IPS-20b (cell line): ENCODE measurements at regions not wholly inside any gene's neighbourhood (a gene's known extent, or its start where the extent isn't known, plus 50 kb on each side); places are given as distances from the start of the nearest gene placed in this dataset.
"Not testable (repeated sequence)": the region's sequence is repeated elsewhere in the genome, so short reads cannot be mapped to it uniquely, and the experiment has no call there.

ENCODE experiments used
- H3K27ac ChIP-seq: one replicate; pipeline ENCODE4 v1.5.1; 2013; ENCODE audit warnings: low read length
- H3K27me3 ChIP-seq: 2 replicates; pipeline ENCODE4 v1.6.1; 2013; ENCODE audit warnings: mild to moderate bottlenecking, low read length, inconsistent platforms; ENCODE audit not compliant: insufficient read depth
- H3K36me3 ChIP-seq: 2 replicates; pipeline ENCODE4 v1.6.1; 2013; ENCODE audit warnings: low read depth, mild to moderate bottlenecking, inconsistent platforms, low read length, moderate library complexity; ENCODE audit not compliant: insufficient read depth
- H3K4me1 ChIP-seq: 2 replicates; pipeline ENCODE4 v1.6.1; 2013; ENCODE audit warnings: mild to moderate bottlenecking, control low read depth, inconsistent platforms, low read length, moderate library complexity; ENCODE audit not compliant: insufficient read depth
- H3K4me3 ChIP-seq: 2 replicates; pipeline ENCODE4 v1.5.1; 2013; ENCODE audit warnings: mild to moderate bottlenecking, low read length, inconsistent platforms
- H3K9ac ChIP-seq: 2 replicates; pipeline ENCODE4 v1.6.1; 2013; ENCODE audit warnings: low read depth, mild to moderate bottlenecking, inconsistent platforms, low read length, moderate library complexity
- H3K9me3 ChIP-seq: 2 replicates; pipeline ENCODE4 v1.6.1; 2013; ENCODE audit warnings: mild to moderate bottlenecking, low read depth, low read length, inconsistent platforms; ENCODE audit not compliant: insufficient read depth

DNA sequence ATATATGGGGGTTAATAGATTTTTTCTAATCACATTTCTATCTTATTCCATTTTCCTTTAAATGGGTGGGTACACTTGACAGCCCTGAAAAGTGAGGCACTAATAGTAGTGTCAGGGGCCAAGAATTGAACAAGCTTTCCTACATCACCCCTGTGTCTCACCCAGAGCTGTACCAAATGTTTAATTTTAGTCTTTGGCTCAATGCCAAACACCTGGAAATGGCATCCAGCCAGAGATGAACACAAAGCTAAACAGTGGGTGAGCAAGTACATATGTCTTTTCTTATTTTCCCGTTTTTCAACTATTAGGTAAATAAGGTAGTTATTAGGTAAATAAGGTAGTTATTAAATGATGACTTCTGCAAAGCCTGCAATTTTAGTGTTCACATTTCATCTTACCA, 276.3 kb upstream of the ERBB4 start:
- no peak overlapping the region for H3K27ac ChIP-seq
- no peaks in the 10 kb centered on the region for H3K36me3 ChIP-seq
- H3K9me3 ChIP-seq, result no peaks in the 10 kb centered on the region
- H3K27me3 ChIP-seq, result no peaks in the 10 kb centered on the region
- H3K9ac ChIP-seq, result no peak overlapping the region
- no peak overlapping the region for H3K4me3 ChIP-seq
- no peaks in the 10 kb centered on the region for H3K4me1 ChIP-seq

DNA sequence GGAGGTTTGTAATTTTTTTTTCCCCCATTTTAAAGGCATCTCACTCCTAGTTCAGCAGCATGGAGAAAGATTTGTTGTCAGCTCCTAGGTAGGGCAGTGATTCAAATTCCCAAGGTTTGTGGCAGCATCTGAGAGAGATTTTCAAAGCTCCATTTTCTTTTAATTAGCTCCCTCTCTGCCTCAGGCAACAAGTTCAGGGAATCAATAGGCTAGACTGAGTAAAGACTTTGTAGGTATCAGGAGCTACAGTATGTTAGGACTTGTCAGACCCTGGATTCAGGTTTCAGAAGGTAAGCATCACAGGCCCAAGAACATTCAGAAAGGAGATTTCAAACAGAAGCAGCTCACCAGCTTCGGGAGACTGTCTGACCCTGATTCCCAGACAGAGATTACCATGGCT, 273.3 kb upstream of the ERBB4 start:
- Histone ChIP-seq H3K27me3 (no peaks in the 10 kb centered on the region), H3K27ac (no peak overlapping the region), H3K9me3 (no peaks in the 10 kb centered on the region), H3K4me1 (no peaks in the 10 kb centered on the region), H3K9ac (no peak overlapping the region), H3K36me3 (no peaks in the 10 kb centered on the region), H3K4me3 (no peak overlapping the region)

- Histone ChIP-seq H3K27me3 (no peaks in the 10 kb centered on the region), H3K4me3 (no peak overlapping the region), H3K27ac (no peak overlapping the region), H3K4me1 (no peaks in the 10 kb centered on the region), H3K36me3 (no peaks in the 10 kb centered on the region), H3K9ac (no peak overlapping the region), H3K9me3 (no peaks in the 10 kb centered on the region)
These were observed 272.6 kb upstream of the ERBB4 start for GRCh38 chr2:212811036-212811805.

GRCh38 chr2:212797484-212798205, 259.0 kb upstream of the ERBB4 start:
- H3K27ac ChIP-seq, result no peak overlapping the region
- no peaks in the 10 kb centered on the region for H3K4me1 ChIP-seq

DNA sequence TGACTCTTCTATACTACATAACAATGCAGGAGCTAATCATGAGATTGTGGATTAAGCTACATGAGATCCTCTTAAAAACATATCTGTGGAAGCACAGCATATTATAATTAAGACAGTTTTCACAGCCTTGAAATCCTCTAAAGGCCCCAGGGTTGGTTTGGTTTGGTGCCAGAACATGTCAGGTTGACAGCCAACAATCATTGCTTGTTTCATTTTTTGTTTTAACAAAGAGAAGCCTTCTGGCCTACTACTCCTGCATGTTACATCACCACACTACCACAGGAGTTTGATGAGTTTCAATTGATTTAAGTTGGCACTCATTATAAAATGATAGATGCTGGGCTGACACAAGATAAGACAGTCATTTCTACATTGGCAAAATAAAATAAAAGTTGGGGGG, 255.9 kb upstream of the ERBB4 start:
- Histone ChIP-seq H3K4me1 (no peaks in the 10 kb centered on the region), H3K27me3 (no peaks in the 10 kb centered on the region), H3K4me3 (no peak overlapping the region), H3K9me3 (no peaks in the 10 kb centered on the region), H3K27ac (no peak overlapping the region), H3K9ac (no peak overlapping the region), H3K36me3 (no peaks in the 10 kb centered on the region)

More at GRCh38 chr2:212797484-212798205, 259.0 kb upstream of the ERBB4 start:
- H3K9ac ChIP-seq, result no peak overlapping the region
- no peak overlapping the region for H3K4me3 ChIP-seq
- H3K27me3 ChIP-seq, result no peaks in the 10 kb centered on the region
- no peaks in the 10 kb centered on the region for H3K36me3 ChIP-seq
- no peaks in the 10 kb centered on the region for H3K9me3 ChIP-seq

GRCh38 chr2:212791569-212791968, 253.0 kb upstream of the ERBB4 start:
- Histone ChIP-seq H3K9ac (no peak overlapping the region), H3K27ac (no peak overlapping the region), H3K9me3 (no peaks in the 10 kb centered on the region), H3K4me1 (no peaks in the 10 kb centered on the region), H3K36me3 (no peaks in the 10 kb centered on the region), H3K27me3 (no peaks in the 10 kb centered on the region), H3K4me3 (no peak overlapping the region)

- not testable (repeated sequence) for H3K27ac ChIP-seq, H3K36me3 ChIP-seq, H3K4me1 ChIP-seq, H3K4me3 ChIP-seq, H3K9ac ChIP-seq, H3K27me3 ChIP-seq
- peaks cover 22% of the 10 kb centered on the region; the same call in 1 of the 2 replicates for H3K9me3 ChIP-seq
These were observed 247.5 kb upstream of the ERBB4 start for GRCh38 chr2:212786088-212786487.

DNA sequence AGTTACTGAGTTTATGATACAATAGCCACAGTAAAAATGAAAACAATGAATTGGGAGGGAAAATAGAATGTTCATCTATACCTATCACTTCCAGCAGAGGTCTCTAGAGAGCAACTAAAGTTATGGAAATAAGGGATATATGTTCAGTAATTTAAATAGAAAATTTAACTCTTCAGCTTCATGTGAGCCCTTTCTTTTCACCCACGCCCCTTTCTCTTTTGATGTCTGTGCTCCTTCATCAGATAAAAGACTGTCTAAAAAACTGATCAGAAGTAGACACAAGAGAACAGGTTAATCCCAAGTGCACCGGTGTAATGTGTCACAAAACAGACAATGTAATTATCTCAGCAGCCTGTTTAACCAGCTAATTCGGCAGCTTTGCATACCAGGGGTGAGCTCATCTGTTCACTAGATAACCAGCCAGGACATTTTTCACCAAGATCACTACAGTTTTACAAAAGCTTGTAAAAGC, 238.5 kb upstream of the ERBB4 start:
- Histone ChIP-seq H3K4me1 (no peaks in the 10 kb centered on the region), H3K9me3 (peaks cover 4% of the 10 kb centered on the region; the same call in 1 of the 2 replicates), H3K4me3 (no peak overlapping the region), H3K27ac (no peak overlapping the region), H3K27me3 (no peaks in the 10 kb centered on the region), H3K9ac (no peak overlapping the region), H3K36me3 (no peaks in the 10 kb centered on the region)

- H3K9me3 ChIP-seq, result no peaks in the 10 kb centered on the region
- H3K4me1 ChIP-seq, result no peaks in the 10 kb centered on the region
- no peaks in the 10 kb centered on the region for H3K27me3 ChIP-seq
- H3K4me3 ChIP-seq, result no peak overlapping the region
- no peaks in the 10 kb centered on the region for H3K36me3 ChIP-seq
- no peak overlapping the region for H3K27ac ChIP-seq
- H3K9ac ChIP-seq, result no peak overlapping the region
These were observed 235.3 kb upstream of the ERBB4 start for GRCh38 chr2:212773808-212774339.

- Histone ChIP-seq H3K27ac (no peak overlapping the region), H3K36me3 (no peaks in the 10 kb centered on the region), H3K4me3 (no peak overlapping the region), H3K27me3 (no peaks in the 10 kb centered on the region), H3K9me3 (no peaks in the 10 kb centered on the region), H3K9ac (no peak overlapping the region), H3K4me1 (no peaks in the 10 kb centered on the region)
These were observed 231.6 kb upstream of the ERBB4 start for GRCh38 chr2:212770240-212770639.

DNA sequence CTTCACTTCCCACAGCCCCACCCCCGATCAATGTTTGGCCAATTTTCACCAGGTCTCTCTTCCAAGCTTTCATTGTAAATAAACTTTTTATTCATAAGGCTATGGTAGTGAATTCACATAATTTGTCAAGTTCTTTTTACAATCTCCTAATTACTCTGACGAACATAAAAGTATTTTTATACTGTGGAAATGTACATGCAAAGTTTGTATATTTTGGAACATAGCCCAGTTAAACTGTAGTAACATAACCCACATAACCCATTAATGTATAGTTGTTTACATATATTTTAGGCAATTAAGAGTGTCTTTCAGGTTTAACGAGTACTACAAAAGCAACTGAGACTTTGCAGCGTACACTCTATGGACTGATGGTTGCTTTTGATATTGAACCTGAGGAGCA, 228.3 kb upstream of the ERBB4 start:
- Histone ChIP-seq H3K9me3 (no peaks in the 10 kb centered on the region), H3K36me3 (no peaks in the 10 kb centered on the region), H3K9ac (no peak overlapping the region), H3K27ac (no peak overlapping the region), H3K4me3 (no peak overlapping the region), H3K27me3 (no peaks in the 10 kb centered on the region), H3K4me1 (no peaks in the 10 kb centered on the region)
